ENCODE measurements at regions not wholly inside any gene's neighbourhood (a gene's known extent, or its start where the extent isn't known, plus 50 kb on each side); places are given as distances from the start of the nearest gene placed in this dataset.

DNA sequence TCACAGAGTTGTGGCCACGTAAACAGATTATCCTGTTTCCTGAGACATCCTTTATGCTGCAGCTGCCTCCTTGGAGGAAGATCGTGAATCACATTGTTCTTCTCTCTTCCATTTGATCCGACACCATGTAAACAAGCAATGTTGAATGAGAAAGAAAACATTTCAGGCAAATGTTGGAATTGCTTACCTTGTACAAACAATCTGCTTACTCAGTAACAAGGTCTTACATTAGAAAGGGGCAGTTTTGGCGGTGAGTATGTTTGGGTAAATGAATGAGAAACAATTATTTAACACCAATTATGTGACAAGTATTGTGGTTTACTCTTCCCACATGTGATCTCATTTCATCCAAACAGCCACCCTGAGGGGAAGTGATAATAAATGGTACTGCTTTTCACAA lies 637.8 kb downstream of the RAB28 start:
- no peaks in the 10 kb centered on the region for H3K27me3 ChIP-seq
- H3K36me3 ChIP-seq (replicated peaks in 1 of 2), result no peaks in the 10 kb centered on the region
- no peaks in the 10 kb centered on the region for H3K9me3 ChIP-seq (replicated peaks in 1 of 3)
- intact Hi-C loops (cut with DNase I), result no loop called here
- no peaks in the 10 kb centered on the region for H3K4me1 ChIP-seq (replicated peaks in 1 of 2)
- WGBS, 4 donors, result 60 to 64% (median 62%) methylated on average over 4 of the region's 4 CpGs
- TF ChIP-seq, protein P1, sequence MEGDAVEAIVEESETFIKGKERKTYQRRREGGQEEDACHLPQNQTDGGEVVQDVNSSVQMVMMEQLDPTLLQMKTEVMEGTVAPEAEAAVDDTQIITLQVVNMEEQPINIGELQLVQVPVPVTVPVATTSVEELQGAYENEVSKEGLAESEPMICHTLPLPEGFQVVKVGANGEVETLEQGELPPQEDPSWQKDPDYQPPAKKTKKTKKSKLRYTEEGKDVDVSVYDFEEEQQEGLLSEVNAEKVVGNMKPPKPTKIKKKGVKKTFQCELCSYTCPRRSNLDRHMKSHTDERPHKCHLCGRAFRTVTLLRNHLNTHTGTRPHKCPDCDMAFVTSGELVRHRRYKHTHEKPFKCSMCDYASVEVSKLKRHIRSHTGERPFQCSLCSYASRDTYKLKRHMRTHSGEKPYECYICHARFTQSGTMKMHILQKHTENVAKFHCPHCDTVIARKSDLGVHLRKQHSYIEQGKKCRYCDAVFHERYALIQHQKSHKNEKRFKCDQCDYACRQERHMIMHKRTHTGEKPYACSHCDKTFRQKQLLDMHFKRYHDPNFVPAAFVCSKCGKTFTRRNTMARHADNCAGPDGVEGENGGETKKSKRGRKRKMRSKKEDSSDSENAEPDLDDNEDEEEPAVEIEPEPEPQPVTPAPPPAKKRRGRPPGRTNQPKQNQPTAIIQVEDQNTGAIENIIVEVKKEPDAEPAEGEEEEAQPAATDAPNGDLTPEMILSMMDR (IDR thresholded peaks at IDR 0.05), result no peak
- TF ChIP-seq POLR2A (IDR thresholded peaks at IDR 0.05), result no peak
- DNase-seq, result no peak
- H3K4me3 ChIP-seq, result no peak overlapping the region
- H3K27ac ChIP-seq, result no peak overlapping the region

DNA sequence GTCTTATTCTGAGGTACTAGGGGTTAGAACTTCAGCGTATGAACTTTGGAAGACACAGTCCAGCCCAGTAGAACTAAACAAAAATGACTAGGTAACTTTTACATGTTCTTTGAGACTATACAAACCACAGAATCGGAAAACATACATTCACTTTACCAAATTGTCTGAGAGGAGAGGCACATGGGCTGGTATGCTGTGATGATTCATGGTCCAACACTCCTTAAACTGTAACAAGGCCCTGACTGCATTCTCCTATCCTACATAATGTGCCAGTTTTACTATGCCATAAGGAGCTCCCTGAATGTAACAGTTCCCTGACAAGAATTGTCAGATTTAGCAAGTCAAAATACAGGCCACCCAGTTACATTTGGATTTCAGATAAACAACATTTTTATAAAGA lies 640.0 kb downstream of the RAB28 start:
- Histone ChIP-seq H3K27me3 (no peaks in the 10 kb centered on the region), H3K4me1 (replicated peaks in 1 of 2) (no peaks in the 10 kb centered on the region), H3K4me3 (no peak overlapping the region), H3K27ac (no peak overlapping the region), H3K9me3 (replicated peaks in 1 of 3) (no peaks in the 10 kb centered on the region), H3K36me3 (replicated peaks in 1 of 2) (no peaks in the 10 kb centered on the region)
- TF ChIP-seq, protein P1 (IDR thresholded peaks at IDR 0.05), result no peak
- no peak for TF ChIP-seq POLR2A (IDR thresholded peaks at IDR 0.05)
- no peak for DNase-seq
- WGBS, 4 donors, result 77 to 84% (median 82%) methylated on average over 2 of the region's 2 CpGs
- intact Hi-C loops (cut with DNase I), result no loop called here

DNA sequence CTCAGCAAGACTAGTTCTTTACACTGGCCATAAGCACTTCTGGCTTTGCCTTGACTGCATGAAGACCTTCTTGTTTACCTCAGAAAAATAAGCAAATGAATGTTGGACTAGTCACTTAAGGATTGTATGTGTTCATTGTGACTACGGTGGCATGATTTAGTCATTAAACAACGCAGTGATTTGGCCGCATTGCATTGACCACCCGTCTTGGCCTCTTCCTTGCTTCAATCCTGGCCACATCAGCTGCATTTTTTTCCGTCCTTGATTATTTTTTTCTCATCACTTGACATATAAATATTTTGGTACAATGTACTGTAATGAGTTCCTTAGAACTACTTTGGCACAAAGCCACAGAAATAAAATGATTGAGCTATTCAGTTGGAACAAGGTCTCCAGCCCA lies 656.2 kb downstream of the RAB28 start:
- Histone ChIP-seq H3K27ac (no peak overlapping the region), H3K4me3 (no peak overlapping the region), H3K9me3 (replicated peaks in 1 of 3) (no peaks in the 10 kb centered on the region), H3K36me3 (replicated peaks in 1 of 2) (no peaks in the 10 kb centered on the region), H3K27me3 (no peaks in the 10 kb centered on the region), H3K4me1 (replicated peaks in 1 of 2) (no peaks in the 10 kb centered on the region)
- DNase-seq, result no peak
- WGBS, 4 donors, result 81 to 86% (median 83%) methylated on average over 5 of the region's 5 CpGs
- no peak for TF ChIP-seq POLR2A (IDR thresholded peaks at IDR 0.05)
- TF ChIP-seq, protein P1 (IDR thresholded peaks at IDR 0.05), result no peak
- intact Hi-C loops (cut with DNase I), result no loop called here

DNA sequence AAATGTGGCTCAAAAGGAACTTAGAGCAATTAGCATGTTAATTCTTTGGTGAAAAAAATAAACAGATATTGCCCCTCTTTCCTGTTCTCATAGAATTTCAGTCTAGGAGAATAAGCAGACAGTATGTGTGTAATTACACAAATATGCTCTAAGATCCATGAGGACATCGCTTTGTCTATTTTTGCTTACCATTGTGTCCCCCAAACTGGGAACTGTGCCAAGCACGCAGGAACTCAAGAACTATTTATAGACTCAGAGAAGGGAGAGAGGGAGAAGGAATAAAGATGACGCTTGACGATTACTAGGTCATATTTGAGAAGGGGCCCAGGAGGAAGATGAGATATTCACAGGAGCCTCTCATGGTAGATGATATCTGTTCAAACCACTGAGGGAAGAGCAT lies 692.6 kb downstream of the RAB28 start:
- no peak for DNase-seq
- TF ChIP-seq, protein P1 (IDR thresholded peaks at IDR 0.05), result no peak
- TF ChIP-seq POLR2A (IDR thresholded peaks at IDR 0.05), result no peak
- intact Hi-C loops (cut with DNase I), result no loop called here

More for the DNA sequence above, 692.6 kb downstream of the RAB28 start:
- no peaks in the 10 kb centered on the region for H3K9me3 ChIP-seq (replicated peaks in 1 of 3)
- H3K27me3 ChIP-seq, result no peaks in the 10 kb centered on the region
- no peaks in the 10 kb centered on the region for H3K36me3 ChIP-seq (replicated peaks in 1 of 2)
- H3K4me3 ChIP-seq, result no peak overlapping the region
- H3K4me1 ChIP-seq (replicated peaks in 1 of 2), result no peaks in the 10 kb centered on the region
- no peak overlapping the region for H3K27ac ChIP-seq
- WGBS, 4 donors, result 11 to 32% (median 21%) methylated on average over 4 of the region's 4 CpGs
